Vagina (tissue), 2 donors: ENCODE measurements at regions not wholly inside any gene's neighbourhood (a gene's known extent, or its start where the extent isn't known, plus 50 kb on each side); places are given as distances from the start of the nearest gene placed in this dataset.

Source experiments
- DNase-seq, 2 donors: peaks; one replicate each; pipeline ENCODE4 v3.0.0-alpha.2; 2017; ENCODE audit errors: extremely low spot score in 2 of 2
- H3K27ac ChIP-seq: fragments of 200-600 bp; sonication (generic); one replicate; pipeline ENCODE4 v1.5.1; 2019
- H3K27me3 ChIP-seq: fragments of 200-600 bp; sonication (generic); one replicate; pipeline ENCODE4 v1.5.1; 2019
- H3K36me3 ChIP-seq, 2 donors: fragments of 200-600 bp; sonication (generic); one replicate each; pipeline ENCODE4 v1.5.1; 2017 to 2019
- H3K4me1 ChIP-seq: fragments of 200-600 bp; sonication (generic); one replicate; pipeline ENCODE4 v1.5.1; 2019
- H3K4me3 ChIP-seq, 2 donors: fragments of 200-600 bp; sonication (generic); 1 replicate in 1 of 2; 2 replicates in 1 of 2; pipeline ENCODE4 v1.5.1; 2016 to 2019
- H3K9me3 ChIP-seq: fragments of 200-600 bp; sonication (generic); one replicate; pipeline ENCODE4 v1.5.1; 2019
- CTCF ChIP-seq, 3 experiments: fragments of 450-650 bp in 2 of 3; fragments of 200-600 bp in 1 of 3; sonication (generic) in 1 of 3; IDR thresholded peaks; one replicate each; pipeline ENCODE4 v1.5.1; 2017 to 2019; ENCODE audit warnings: antibody characterized with exemption in 3 of 3, mild to moderate bottlenecking in 2 of 3, moderate library complexity in 2 of 3
- POLR2A ChIP-seq, 2 donors: fragments of 450-650 bp; IDR thresholded peaks; one replicate each; pipeline ENCODE4 v1.6.1; 2017; ENCODE audit warnings: antibody characterized with exemption in 2 of 2, mild to moderate bottlenecking in 2 of 2, moderate library complexity in 2 of 2
- POLR2AphosphoS5 ChIP-seq, 2 donors: sonication (generic); formaldehyde crosslinking; IDR thresholded peaks; one replicate each; pipeline ENCODE4 v1.9.0; 2017; ENCODE audit warnings: antibody characterized with exemption in 2 of 2, mild to moderate bottlenecking in 2 of 2, low read depth in 1 of 2; ENCODE audit not compliant: insufficient read depth in 1 of 2
- intact Hi-C: fragments of 100-400 bp; cut with DNase I; formaldehyde crosslinking; loops from one replicate; pipeline ENCODE4 v1.15.1; 2023

DNA sequence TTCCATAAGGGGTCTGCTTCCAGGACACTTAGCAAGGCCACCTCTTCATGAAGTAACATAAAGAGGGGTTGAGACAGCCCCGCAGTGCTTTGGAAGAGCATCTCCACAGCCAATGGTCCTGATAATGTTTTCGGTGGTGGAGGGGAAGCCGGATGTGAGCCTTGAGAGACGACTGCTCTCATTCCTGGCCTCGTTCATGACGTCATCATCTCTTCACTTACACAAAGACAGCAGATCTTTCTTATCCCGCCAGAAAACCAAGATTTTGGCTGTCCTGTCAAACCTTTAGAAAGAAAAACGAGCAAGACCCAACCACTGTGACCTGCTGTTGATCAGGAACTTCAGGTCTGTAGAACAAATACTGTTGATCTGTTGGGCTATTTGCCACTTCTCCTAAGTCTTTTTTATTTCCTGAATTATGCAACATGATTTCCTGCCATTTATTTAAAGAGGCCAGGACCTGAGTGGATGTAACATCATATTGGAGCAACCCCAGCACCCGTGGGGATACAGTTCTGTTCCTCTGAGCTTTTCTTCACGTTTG lies 89.0 kb upstream of the IRX2 start:
- Histone ChIP-seq H3K36me3 (no peaks in the 10 kb centered on the region), H3K27ac (no peak overlapping the region), H3K27me3 (no peaks in the 10 kb centered on the region), H3K4me1 (no peaks in the 10 kb centered on the region), H3K9me3 (no peaks in the 10 kb centered on the region), H3K4me3 (no peak overlapping the region)
- no peak for TF ChIP-seq POLR2AphosphoS5 (IDR thresholded peaks at IDR 0.05; ENCODE audit: insufficient read depth in 1 of 2, low read depth in 1 of 2)
- no peak for TF ChIP-seq POLR2A (IDR thresholded peaks at IDR 0.05)
- no peak for TF ChIP-seq CTCF (IDR thresholded peaks at IDR 0.05)
- no peak for DNase-seq
- intact Hi-C loops = no loop called here

- Histone ChIP-seq H3K27ac (no peak overlapping the region), H3K27me3 (no peaks in the 10 kb centered on the region), H3K9me3 (no peaks in the 10 kb centered on the region), H3K4me1 (no peaks in the 10 kb centered on the region), H3K36me3 (no peaks in the 10 kb centered on the region), H3K4me3 (no peak overlapping the region)
- no peak for DNase-seq
- no peak for TF ChIP-seq CTCF (IDR thresholded peaks at IDR 0.05)
- TF ChIP-seq POLR2AphosphoS5 (IDR thresholded peaks at IDR 0.05; ENCODE audit: insufficient read depth in 1 of 2, low read depth in 1 of 2) = no peak
- no peak for TF ChIP-seq POLR2A (IDR thresholded peaks at IDR 0.05)
- intact Hi-C loops = no loop called here
These were observed 84.7 kb upstream of the IRX2 start for GRCh38 chr5:2836133-2836532.

- TF ChIP-seq CTCF (IDR thresholded peaks at IDR 0.05) = no peak
- TF ChIP-seq POLR2A (IDR thresholded peaks at IDR 0.05) = no peak
- no peaks in the 10 kb centered on the region for H3K27me3 ChIP-seq
- intact Hi-C loops = no loop called here
These were observed 82.1 kb upstream of the IRX2 start for GRCh38 chr5:2833556-2833955.

GRCh38 chr5:2832394-2832793 lies 80.9 kb upstream of the IRX2 start:
- H3K36me3 ChIP-seq = no peaks in the 10 kb centered on the region
- H3K27ac ChIP-seq = no peak overlapping the region
- no peak for DNase-seq
- no peaks in the 10 kb centered on the region for H3K9me3 ChIP-seq
- H3K4me1 ChIP-seq = no peaks in the 10 kb centered on the region
- H3K27me3 ChIP-seq = no peaks in the 10 kb centered on the region
- TF ChIP-seq POLR2A (IDR thresholded peaks at IDR 0.05) = no peak
- TF ChIP-seq CTCF (IDR thresholded peaks at IDR 0.05) = no peak
- TF ChIP-seq POLR2AphosphoS5 (IDR thresholded peaks at IDR 0.05; ENCODE audit: insufficient read depth in 1 of 2, low read depth in 1 of 2) = no peak
- no peak overlapping the region for H3K4me3 ChIP-seq
- intact Hi-C loops = no loop called here

More at GRCh38 chr5:2833556-2833955, 82.1 kb upstream of the IRX2 start:
- H3K4me1 ChIP-seq = no peaks in the 10 kb centered on the region
- H3K9me3 ChIP-seq = no peaks in the 10 kb centered on the region
- H3K36me3 ChIP-seq = no peaks in the 10 kb centered on the region
- DNase-seq = no peak
- no peak overlapping the region for H3K27ac ChIP-seq
- H3K4me3 ChIP-seq = no peak overlapping the region

DNA sequence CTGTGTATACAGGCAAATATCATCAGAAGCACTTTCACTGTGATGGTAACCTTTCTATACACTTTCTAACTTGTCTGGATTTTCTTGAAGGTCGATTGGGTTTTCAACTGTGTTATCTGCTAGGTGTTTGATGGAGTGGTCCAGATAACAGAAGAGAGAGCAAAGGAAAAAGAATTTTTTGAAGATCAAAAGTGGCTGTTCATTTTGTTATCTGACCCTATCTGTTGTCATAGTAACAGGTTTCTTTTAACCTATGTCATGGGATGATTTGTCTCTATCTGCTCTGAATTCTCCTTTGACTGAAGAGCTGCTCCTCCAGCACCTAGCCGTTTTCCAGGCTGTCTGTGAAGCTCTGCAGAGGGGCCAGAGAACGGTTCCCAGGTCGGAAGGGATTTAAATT lies 77.8 kb upstream of the IRX2 start:
- TF ChIP-seq POLR2A (IDR thresholded peaks at IDR 0.05) = no peak
- TF ChIP-seq POLR2AphosphoS5 (IDR thresholded peaks at IDR 0.05; ENCODE audit: insufficient read depth in 1 of 2, low read depth in 1 of 2) = no peak
- TF ChIP-seq CTCF (IDR thresholded peaks at IDR 0.05) = no peak
- H3K36me3 ChIP-seq = no peaks in the 10 kb centered on the region
- no peaks in the 10 kb centered on the region for H3K4me1 ChIP-seq
- no peak overlapping the region for H3K4me3 ChIP-seq
- H3K27me3 ChIP-seq = no peaks in the 10 kb centered on the region
- H3K27ac ChIP-seq = no peak overlapping the region
- intact Hi-C loops = no loop called here
- H3K9me3 ChIP-seq = no peaks in the 10 kb centered on the region
- DNase-seq = no peak
